ENCODE measurements at regions not wholly inside any gene's neighbourhood (a gene's known extent, or its start where the extent isn't known, plus 50 kb on each side); places are given as distances from the start of the nearest gene placed in this dataset.

DNA sequence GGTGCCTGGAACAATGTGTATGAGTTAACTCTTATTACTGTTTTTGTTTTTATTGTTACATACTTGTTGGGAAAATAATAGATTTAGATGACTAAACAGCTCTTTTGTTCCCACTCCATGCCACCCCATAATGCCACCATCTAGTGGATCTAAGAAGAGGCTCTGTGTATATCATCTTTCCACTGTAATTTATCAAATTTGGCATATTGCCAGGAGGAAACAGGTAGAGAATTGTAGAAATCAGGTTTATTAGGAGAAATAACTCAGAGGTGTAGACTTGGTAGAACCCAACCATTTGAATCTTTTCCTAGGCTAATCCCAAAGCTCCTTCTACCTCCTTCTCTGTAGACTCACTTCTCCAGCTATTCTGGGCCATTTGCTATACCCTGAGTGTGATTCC, 150.6 kb downstream of the GATB start:
- H3K9me3 ChIP-seq (ENCODE audit: control insufficient read depth, insufficient read depth, low read depth, low read length) = no peaks in the 10 kb centered on the region
- TF ChIP-seq, protein P1, sequence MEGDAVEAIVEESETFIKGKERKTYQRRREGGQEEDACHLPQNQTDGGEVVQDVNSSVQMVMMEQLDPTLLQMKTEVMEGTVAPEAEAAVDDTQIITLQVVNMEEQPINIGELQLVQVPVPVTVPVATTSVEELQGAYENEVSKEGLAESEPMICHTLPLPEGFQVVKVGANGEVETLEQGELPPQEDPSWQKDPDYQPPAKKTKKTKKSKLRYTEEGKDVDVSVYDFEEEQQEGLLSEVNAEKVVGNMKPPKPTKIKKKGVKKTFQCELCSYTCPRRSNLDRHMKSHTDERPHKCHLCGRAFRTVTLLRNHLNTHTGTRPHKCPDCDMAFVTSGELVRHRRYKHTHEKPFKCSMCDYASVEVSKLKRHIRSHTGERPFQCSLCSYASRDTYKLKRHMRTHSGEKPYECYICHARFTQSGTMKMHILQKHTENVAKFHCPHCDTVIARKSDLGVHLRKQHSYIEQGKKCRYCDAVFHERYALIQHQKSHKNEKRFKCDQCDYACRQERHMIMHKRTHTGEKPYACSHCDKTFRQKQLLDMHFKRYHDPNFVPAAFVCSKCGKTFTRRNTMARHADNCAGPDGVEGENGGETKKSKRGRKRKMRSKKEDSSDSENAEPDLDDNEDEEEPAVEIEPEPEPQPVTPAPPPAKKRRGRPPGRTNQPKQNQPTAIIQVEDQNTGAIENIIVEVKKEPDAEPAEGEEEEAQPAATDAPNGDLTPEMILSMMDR (conservative IDR thresholded peaks at IDR 0.05 in 1 of 2, IDR thresholded peaks at IDR 0.05 in 1 of 2; ENCODE audit: low read depth in 1 of 2, low read length in 2 of 2) = no peak
- TF ChIP-seq EZH2 (IDR thresholded peaks at IDR 0.05; ENCODE audit: low read length, missing control alignments) = no peak
- H3K4me3 ChIP-seq (replicated peaks in 1 of 4; ENCODE audit: control extremely low read depth in 1 of 4, insufficient read depth in 1 of 4, low read depth in 3 of 4, low read length in 4 of 4) = no peak overlapping the region
- H3K36me3 ChIP-seq (ENCODE audit: control insufficient read depth, insufficient read depth, low read length) = no peaks in the 10 kb centered on the region
- H2AFZ ChIP-seq (ENCODE audit: low read length) = no peak overlapping the region
- no peaks in the 10 kb centered on the region for H3K27me3 ChIP-seq (ENCODE audit: control insufficient read depth, insufficient read depth, low read length)
- H3K27ac ChIP-seq (ENCODE audit: insufficient read depth, low read length) = no peak overlapping the region
- H3K9ac ChIP-seq (ENCODE audit: insufficient read depth, low read length) = no peak overlapping the region
- H3K4me1 ChIP-seq (ENCODE audit: control insufficient read depth, extremely low read depth, insufficient read depth, low read length) = no peaks in the 10 kb centered on the region
- DNase-seq (ENCODE audit: low read depth in 2 of 2) = no peak
- no peak overlapping the region for H3K4me2 ChIP-seq (ENCODE audit: extremely low read depth, insufficient read depth, low read length)
- no peaks in the 10 kb centered on the region for H4K20me1 ChIP-seq (ENCODE audit: control insufficient read depth, extremely low read depth, insufficient read depth, low read length)
- no peaks in the 10 kb centered on the region for H3K79me2 ChIP-seq (ENCODE audit: control insufficient read depth, insufficient read depth, low read length)

DNA sequence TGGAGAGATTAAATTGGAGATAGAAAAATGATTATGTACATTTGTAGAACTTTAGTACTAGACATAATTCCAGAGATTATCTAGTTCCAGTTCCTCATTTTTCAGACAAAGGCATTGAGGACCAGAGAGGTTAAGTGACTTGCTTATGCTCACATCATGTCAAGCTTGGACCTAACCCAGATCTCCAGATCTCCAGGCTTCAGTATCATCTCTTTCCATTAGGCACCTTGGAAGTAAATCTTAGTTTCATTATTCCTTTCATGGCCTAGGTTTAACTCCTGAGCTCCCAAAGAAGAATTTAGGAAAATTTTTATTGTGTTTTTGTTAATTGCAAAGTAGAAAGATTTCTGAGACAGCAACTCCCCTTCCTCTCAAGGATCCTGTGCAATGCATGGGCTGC, 148.8 kb downstream of the GATB start:
- no peak overlapping the region for H3K9ac ChIP-seq (ENCODE audit: insufficient read depth, low read length)
- no peak overlapping the region for H2AFZ ChIP-seq (ENCODE audit: low read length)
- no peak for DNase-seq (ENCODE audit: low read depth in 2 of 2)
- TF ChIP-seq EZH2 (IDR thresholded peaks at IDR 0.05; ENCODE audit: low read length, missing control alignments) = no peak
- TF ChIP-seq, protein P1 (conservative IDR thresholded peaks at IDR 0.05 in 1 of 2, IDR thresholded peaks at IDR 0.05 in 1 of 2; ENCODE audit: low read depth in 1 of 2, low read length in 2 of 2) = no peak
- no peaks in the 10 kb centered on the region for H3K36me3 ChIP-seq (ENCODE audit: control insufficient read depth, insufficient read depth, low read length)
- H3K27me3 ChIP-seq (ENCODE audit: control insufficient read depth, insufficient read depth, low read length) = no peaks in the 10 kb centered on the region
- H3K4me1 ChIP-seq (ENCODE audit: control insufficient read depth, extremely low read depth, insufficient read depth, low read length) = no peaks in the 10 kb centered on the region
- no peak overlapping the region for H3K4me3 ChIP-seq (replicated peaks in 1 of 4; ENCODE audit: control extremely low read depth in 1 of 4, insufficient read depth in 1 of 4, low read depth in 3 of 4, low read length in 4 of 4)
- H3K27ac ChIP-seq (ENCODE audit: insufficient read depth, low read length) = no peak overlapping the region
- no peaks in the 10 kb centered on the region for H3K9me3 ChIP-seq (ENCODE audit: control insufficient read depth, insufficient read depth, low read depth, low read length)
- H4K20me1 ChIP-seq (ENCODE audit: control insufficient read depth, extremely low read depth, insufficient read depth, low read length) = no peaks in the 10 kb centered on the region
- H3K4me2 ChIP-seq (ENCODE audit: extremely low read depth, insufficient read depth, low read length) = no peak overlapping the region
- no peaks in the 10 kb centered on the region for H3K79me2 ChIP-seq (ENCODE audit: control insufficient read depth, insufficient read depth, low read length)

DNA sequence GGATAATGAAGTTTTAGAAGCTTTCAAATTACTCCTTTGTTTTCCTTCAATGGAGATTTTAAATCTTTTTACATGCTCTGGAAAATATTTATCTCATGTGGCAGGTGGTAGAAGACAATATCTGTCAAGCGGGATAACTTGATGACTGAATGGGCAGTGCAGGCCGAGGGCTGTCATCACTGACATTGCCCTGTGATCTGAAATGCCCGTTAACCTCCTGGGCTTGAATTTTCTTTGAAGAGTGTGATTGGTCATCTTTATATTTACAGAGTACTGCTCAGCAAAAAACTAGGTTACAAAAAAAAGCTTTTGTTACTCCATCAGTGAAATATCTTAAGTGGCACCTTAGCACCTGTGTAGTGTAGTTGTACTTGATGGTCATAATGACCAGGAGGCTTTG, 147.5 kb downstream of the GATB start:
- Histone ChIP-seq H3K9ac (ENCODE audit: insufficient read depth, low read length) (no peak overlapping the region), H2AFZ (ENCODE audit: low read length) (no peak overlapping the region), H3K36me3 (ENCODE audit: control insufficient read depth, insufficient read depth, low read length) (no peaks in the 10 kb centered on the region), H3K4me2 (ENCODE audit: extremely low read depth, insufficient read depth, low read length) (no peak overlapping the region), H3K4me1 (ENCODE audit: control insufficient read depth, extremely low read depth, insufficient read depth, low read length) (no peaks in the 10 kb centered on the region), H3K9me3 (ENCODE audit: control insufficient read depth, insufficient read depth, low read depth, low read length) (no peaks in the 10 kb centered on the region), H3K27ac (ENCODE audit: insufficient read depth, low read length) (no peak overlapping the region), H3K27me3 (ENCODE audit: control insufficient read depth, insufficient read depth, low read length) (no peaks in the 10 kb centered on the region), H3K4me3 (replicated peaks in 1 of 4; ENCODE audit: control extremely low read depth in 1 of 4, insufficient read depth in 1 of 4, low read depth in 3 of 4, low read length in 4 of 4) (no peak overlapping the region), H3K79me2 (ENCODE audit: control insufficient read depth, insufficient read depth, low read length) (no peaks in the 10 kb centered on the region), H4K20me1 (ENCODE audit: control insufficient read depth, extremely low read depth, insufficient read depth, low read length) (no peaks in the 10 kb centered on the region)
- no peak for DNase-seq (ENCODE audit: low read depth in 2 of 2)
- TF ChIP-seq, protein P1 (conservative IDR thresholded peaks at IDR 0.05 in 1 of 2, IDR thresholded peaks at IDR 0.05 in 1 of 2; ENCODE audit: low read depth in 1 of 2, low read length in 2 of 2) = no peak
- TF ChIP-seq EZH2 (IDR thresholded peaks at IDR 0.05; ENCODE audit: low read length, missing control alignments) = no peak

All from fibroblast of lung (primary cell).